ENCODE measurements at regions not wholly inside any gene's neighbourhood (a gene's known extent, or its start where the extent isn't known, plus 50 kb on each side); places are given as distances from the start of the nearest gene placed in this dataset.

DNA sequence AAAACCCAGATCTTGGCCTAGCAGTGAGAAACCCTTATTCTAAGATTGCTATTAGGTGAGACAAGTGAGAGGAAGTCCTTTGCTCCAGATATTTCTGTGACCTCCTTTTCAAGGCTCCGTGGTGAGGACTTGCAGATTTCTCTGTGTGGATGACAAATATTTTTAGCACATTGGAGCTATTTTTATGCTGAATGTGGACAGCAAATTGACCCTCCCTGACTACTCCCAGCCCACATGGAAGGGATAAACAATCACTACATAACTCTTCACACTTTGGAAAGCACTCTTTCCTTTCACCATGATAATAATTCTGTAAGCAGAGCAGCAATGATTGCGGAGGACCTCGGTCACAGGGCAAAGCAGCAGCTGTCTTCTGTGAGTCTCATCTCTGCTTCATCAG lies 88.0 kb upstream of the ADGRF1 start:
- no peaks in the 10 kb centered on the region for H3K9me3 ChIP-seq (replicated peaks; ENCODE audit: control insufficient read depth, insufficient read depth, low read length)
- H3K27ac ChIP-seq (ENCODE audit: insufficient read depth, low read depth, low read length) = no peak overlapping the region
- no peak overlapping the region for H2AFZ ChIP-seq (ENCODE audit: low read depth, low read length)
- TF ChIP-seq JUN (IDR thresholded peaks at IDR 0.05; ENCODE audit: borderline replicate concordance, insufficient read depth, insufficient read length, low read depth) (no peak), FOS (IDR thresholded peaks at IDR 0.05; ENCODE audit: borderline replicate concordance, insufficient read depth, low read length) (no peak), POLR2AphosphoS5 (IDR thresholded peaks at IDR 0.05; ENCODE audit: insufficient read depth, low read depth, low read length) (no peak), POLR2A (IDR thresholded peaks at IDR 0.05; ENCODE audit: low read depth, low read length) (no peak), GATA2 (IDR thresholded peaks at IDR 0.05; ENCODE audit: insufficient read depth, insufficient read length, low read depth, low read length) (no peak), MYC (IDR thresholded peaks at IDR 0.05; ENCODE audit: low read depth, low read length) (no peak), EZH2 (IDR thresholded peaks at IDR 0.05; ENCODE audit: borderline replicate concordance, low read depth, low read length, severe bottlenecking) (no peak)
- TF ChIP-seq, protein P1, sequence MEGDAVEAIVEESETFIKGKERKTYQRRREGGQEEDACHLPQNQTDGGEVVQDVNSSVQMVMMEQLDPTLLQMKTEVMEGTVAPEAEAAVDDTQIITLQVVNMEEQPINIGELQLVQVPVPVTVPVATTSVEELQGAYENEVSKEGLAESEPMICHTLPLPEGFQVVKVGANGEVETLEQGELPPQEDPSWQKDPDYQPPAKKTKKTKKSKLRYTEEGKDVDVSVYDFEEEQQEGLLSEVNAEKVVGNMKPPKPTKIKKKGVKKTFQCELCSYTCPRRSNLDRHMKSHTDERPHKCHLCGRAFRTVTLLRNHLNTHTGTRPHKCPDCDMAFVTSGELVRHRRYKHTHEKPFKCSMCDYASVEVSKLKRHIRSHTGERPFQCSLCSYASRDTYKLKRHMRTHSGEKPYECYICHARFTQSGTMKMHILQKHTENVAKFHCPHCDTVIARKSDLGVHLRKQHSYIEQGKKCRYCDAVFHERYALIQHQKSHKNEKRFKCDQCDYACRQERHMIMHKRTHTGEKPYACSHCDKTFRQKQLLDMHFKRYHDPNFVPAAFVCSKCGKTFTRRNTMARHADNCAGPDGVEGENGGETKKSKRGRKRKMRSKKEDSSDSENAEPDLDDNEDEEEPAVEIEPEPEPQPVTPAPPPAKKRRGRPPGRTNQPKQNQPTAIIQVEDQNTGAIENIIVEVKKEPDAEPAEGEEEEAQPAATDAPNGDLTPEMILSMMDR (IDR thresholded peaks at IDR 0.05; ENCODE audit: extremely low read depth in 1 of 2, insufficient read depth in 1 of 2, low read depth in 1 of 2, low read length in 2 of 2) = no peak
- TF ChIP-seq, protein P2, sequence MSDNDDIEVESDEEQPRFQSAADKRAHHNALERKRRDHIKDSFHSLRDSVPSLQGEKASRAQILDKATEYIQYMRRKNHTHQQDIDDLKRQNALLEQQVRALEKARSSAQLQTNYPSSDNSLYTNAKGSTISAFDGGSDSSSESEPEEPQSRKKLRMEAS (IDR thresholded peaks at IDR 0.05; ENCODE audit: insufficient read depth, insufficient read length) = no peak
- intact Hi-C loops (cut with micrococcal nuclease) = no loop called here
- CTCF ChIA-PET = interaction anchor here (0.5 kb wide), 1 partner anchor 127 kb away, joined by 3 read pairs; no protein-coding TSS in a partner anchor
- H3K27me3 ChIP-seq (ENCODE audit: control insufficient read depth in 2 of 2, insufficient read depth in 2 of 2, low read length in 2 of 2) = no peaks in the 10 kb centered on the region
- H3K9me1 ChIP-seq (replicated peaks; ENCODE audit: control insufficient read depth, extremely low read depth, insufficient read depth, low read length) = no peaks in the 10 kb centered on the region
- FAIRE-seq (no peak), DNase-seq (ENCODE audit: low read depth, low spot score) (no peak)
- H3K4me1 ChIP-seq (ENCODE audit: control insufficient read depth, extremely low read depth, insufficient read depth, low read length) = peaks cover 14% of the 10 kb centered on the region
- H3K79me2 ChIP-seq (ENCODE audit: control insufficient read depth, insufficient read depth, low read length) = no peaks in the 10 kb centered on the region
- no peak overlapping the region for H3K4me3 ChIP-seq (replicated peaks in 1 of 3; ENCODE audit: insufficient read depth in 1 of 3, low read depth in 1 of 3, low read length in 3 of 3)
- no peak overlapping the region for H3K4me2 ChIP-seq (ENCODE audit: insufficient read depth, low read length)
- no TSS peak for BruUV-seq (replicated peaks)
- H3K9ac ChIP-seq (replicated peaks; ENCODE audit: extremely low read depth, insufficient read depth, low read length) = no peak overlapping the region
- POLR2A ChIA-PET = no interaction called here
- dilution Hi-C loops (cut with MboI; ENCODE audit: extremely low pct_ligation_motif_present, low sequenced_read_pairs) = no loop called here
- H3K36me3 ChIP-seq (ENCODE audit: control insufficient read depth in 2 of 2, extremely low read depth in 1 of 2, insufficient read depth in 2 of 2, low read length in 2 of 2) = no peaks in the 10 kb centered on the region
- H4K20me1 ChIP-seq (replicated peaks; ENCODE audit: control insufficient read depth, extremely low read depth, insufficient read depth, low read length) = no peaks in the 10 kb centered on the region
